GM18867 (cell line): ENCODE measurements at regions not wholly inside any gene's neighbourhood (a gene's known extent, or its start where the extent isn't known, plus 50 kb on each side); places are given as distances from the start of the nearest gene placed in this dataset.
"Not testable (repeated sequence)": the region's sequence is repeated elsewhere in the genome, so short reads cannot be mapped to it uniquely, and the experiment has no call there.

Experiments used
- ATAC-seq: cut with Tn5 transposase; IDR thresholded peaks from one replicate; pipeline ENCODE4 v1.9.1; 2021; ENCODE audit warnings: mild to moderate bottlenecking, moderate library complexity; ENCODE audit not compliant: unreplicated experiment

DNA sequence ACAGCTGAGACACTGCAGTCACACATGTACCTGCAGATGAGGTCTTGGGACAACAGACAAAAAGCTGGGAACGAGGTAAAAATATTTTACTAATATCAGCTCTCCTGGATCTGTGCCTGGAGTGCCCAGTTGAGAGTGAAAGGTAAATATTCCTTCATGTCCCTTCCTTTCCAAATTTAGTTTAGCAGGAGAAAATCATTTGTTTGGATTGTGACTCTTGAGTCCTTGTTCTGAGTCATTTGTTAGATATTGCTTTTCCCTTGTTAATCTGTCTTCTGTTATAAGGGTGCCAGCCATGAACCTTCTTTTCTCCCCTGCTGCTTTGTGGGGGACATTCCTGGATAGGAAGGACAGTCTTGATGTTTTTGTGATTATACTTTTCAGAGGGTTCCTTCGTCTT is 329.2 kb downstream of the DSC3 start:
- ATAC-seq: no peak

DNA sequence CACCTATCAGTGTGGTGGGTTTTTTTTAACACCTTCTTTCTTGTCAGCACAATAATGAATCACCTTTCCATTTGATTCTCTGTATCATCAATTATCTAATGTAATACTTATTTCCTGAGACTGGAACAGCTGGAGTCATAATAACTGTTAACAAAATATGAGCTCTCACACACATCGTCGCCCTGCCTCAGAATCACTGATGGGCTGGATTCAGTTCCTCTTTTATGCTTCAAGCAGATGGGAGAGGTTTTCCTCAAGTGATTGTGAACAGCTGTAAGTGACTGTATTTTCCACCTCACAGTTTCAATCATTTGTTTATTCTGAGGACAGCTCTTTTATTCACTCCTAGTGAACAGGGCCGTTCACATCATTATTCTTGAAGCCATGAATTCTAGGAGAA is 330.2 kb downstream of the DSC3 start:
- ATAC-seq: peak; percentile 96

DNA sequence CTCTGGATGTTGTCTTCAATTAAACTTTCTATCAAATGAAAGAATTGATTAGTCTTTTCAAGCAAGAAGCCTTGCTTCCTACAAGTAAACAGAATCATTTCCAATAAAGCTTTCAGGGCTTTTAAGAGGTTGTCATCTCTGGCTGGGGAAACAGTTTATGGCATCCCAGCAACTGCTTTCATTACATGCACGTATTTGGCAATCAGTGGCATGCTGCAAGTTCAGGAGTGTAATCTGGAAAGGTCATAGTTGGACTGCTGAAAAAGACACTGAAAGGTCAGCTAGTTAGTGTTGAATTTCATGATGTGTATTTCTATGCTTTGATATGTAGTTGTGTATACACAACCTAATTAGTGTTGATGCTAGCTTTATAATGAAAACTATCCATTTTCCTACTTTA is 332.9 kb downstream of the DSC3 start:
- ATAC-seq: no peak

DNA sequence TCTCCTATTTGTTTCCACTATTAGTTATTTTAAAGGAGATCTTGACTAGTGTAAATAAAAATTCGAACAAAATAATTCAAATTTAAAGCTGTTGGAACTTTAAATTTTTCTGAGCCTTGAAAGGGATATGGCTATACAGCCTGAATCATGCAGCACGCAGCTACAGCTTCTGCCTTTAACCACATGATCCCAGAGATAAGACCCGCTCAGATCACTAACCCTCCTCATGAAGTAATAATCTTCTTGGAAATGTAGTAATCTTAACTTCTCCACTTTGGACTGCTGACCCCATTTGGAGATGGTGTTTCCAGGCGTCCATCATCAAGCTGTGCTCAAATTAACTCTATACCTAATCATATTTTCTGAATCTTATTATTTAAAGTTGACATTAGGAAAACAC is 336.6 kb downstream of the DSC3 start:
- no peak for ATAC-seq

DNA sequence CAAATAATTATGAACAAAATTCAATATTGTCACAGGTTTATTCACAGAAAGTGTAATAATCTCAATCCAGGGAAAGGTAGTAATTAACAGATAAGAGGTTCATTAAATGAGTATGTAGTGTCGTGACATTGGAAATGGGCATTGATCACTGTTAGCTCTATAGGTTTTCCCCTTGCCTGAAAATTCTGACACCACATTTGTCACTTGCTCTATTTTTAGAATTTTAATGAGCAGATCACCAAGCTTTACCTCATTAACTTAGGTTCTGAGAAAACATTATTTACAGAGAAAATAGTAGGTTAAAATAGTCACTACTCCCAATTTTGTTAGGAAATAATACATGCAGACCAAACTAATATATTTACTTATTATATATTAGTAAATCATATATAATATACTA is 344.0 kb downstream of the DSC3 start:
- no peak for ATAC-seq

DNA sequence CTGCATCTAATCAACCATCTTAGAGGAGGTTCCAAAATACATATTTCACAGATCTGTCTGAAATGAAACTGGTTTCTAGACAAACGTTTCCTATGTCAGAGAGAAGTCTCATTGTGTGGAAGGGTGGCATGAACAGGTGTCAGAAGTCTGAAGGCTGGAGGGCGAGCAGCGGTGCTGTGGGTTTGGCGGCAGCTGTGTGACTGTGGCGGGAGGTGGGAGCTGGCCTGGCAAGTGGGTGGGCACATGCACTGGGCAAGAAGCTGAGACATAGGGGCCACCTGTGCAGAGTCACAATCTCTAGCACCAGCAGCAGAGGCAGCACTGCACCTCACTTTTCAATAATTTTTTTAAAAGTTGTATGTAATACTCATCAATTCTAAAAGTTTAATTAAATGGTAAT is 346.3 kb downstream of the DSC3 start:
- no peak for ATAC-seq

DNA sequence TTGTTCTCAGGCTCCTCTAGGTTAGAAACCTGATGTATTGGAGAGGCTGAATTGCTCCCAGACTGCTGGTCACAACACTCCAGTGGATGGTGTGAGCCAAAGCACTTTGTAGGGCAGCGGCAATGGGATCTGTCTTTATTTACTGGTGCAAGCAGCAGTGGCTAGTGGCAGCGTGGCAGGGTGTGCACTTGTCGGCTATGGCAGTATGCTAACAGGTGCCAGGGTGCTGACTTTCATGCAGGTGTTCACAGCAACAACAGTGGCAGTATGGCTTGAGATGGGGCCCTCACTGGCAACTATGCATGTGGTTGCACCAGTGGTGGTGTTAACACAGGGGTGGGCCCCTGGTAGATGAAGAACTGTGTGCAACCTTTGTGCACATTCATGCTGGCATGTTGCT is 347.8 kb downstream of the DSC3 start:
- ATAC-seq: no peak

DNA sequence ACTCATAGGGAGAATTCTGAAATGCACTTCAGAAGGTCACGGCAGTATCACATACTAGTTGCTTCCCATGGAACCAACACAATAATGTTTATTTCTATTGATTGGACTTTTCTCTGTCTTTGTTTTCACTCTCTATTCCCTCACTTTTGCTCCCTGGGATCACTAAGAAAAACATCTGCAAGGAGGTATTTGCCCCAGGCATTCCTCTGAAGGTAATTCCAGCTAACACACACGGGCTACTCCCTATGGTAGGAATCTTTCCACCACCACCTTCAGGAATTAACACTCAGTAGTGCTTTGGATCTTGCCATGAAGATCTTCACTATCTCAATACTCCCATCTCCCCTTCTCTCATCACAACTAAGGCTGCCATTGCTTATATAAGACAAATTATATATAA is 353.3 kb downstream of the DSC3 start:
- ATAC-seq: no peak

DNA sequence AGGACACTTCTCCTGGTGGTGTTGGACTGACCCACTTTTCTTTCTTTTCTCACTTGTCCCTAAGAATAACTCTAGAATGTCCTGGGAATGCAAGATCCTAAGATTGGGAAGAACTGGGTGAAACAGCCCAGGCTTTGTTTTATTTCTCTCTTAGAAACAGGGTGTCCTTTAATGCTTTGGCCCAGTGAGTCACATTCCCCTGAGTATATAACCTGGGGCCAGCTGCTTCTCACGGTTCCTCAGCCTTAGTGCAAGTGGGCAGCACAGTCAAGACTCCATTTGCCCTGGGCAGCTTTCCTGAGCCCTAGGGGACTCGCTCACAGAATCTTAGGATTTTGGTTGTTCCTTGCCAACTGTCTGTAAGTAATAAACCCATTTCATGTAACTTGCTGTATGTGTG is 355.0 kb downstream of the DSC3 start:
- ATAC-seq: no peak

DNA sequence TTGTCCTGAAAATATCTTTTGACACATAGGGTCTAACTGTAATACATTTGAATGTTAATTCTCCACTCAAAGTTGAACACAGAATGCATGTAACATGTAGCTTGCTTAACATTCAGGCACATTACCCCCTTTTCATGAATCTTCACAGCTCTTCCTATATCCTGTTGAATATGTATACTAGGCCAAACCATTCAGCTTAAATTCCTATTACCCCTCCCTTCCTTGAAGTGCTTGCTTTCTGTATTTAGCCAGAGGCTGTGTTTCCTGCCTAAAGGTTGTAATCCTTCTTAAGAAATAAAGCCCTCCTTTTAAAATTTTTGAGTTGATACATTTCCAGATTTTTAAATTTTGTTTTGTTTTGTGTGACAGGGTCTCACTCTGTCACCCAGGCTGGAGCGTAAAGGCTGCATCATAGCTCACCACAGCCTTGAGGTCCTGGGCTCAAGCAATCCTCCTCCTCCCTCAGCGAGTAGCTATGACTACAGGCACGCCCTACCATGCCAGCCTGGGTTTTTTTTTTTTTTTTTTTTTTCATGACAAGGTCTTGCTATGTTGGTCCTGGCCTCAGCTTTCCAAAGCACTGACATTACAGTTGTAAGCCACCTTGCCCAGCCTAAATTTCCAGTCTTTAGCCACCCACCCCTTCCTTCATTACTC is 357.6 kb downstream of the DSC3 start:
- no peak for ATAC-seq

DNA sequence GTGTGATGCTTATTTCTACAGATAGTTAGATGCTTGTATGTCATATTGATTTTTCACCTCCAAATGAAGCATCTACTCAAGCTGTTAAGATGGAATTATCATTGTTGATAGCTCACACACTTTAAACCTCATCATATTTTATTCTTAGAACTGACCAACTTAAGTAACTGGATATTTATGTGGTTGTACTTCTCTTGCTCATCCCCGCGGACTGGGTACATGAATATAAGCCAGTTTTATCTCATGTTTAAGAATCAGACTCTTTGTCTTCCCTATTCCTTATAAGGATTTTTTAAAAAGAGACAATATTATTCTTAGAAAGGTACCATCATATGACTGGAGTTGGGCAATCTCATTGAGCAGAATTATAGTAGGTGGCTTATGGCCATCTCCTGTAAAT is 358.7 kb downstream of the DSC3 start:
- no peak for ATAC-seq

DNA sequence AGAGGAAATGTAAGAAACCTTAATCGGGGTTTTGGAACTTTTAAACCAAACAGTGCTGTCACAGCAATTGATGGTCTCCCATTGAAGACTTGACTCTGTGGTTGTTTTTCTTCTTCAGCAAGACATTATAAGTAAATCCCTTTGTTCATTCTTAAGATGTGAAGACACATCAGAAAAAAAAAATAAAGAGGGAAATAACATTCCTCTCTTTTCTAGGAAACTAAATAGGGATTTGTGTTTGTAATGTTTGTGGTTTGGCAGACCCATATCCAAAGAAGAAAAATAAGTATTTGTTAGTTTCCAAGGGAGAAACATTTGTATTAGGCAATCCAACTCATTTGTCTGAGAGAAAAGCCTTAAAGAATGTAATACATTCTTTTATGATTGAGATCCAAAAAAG is 359.9 kb downstream of the DSC3 start:
- no peak for ATAC-seq

DNA sequence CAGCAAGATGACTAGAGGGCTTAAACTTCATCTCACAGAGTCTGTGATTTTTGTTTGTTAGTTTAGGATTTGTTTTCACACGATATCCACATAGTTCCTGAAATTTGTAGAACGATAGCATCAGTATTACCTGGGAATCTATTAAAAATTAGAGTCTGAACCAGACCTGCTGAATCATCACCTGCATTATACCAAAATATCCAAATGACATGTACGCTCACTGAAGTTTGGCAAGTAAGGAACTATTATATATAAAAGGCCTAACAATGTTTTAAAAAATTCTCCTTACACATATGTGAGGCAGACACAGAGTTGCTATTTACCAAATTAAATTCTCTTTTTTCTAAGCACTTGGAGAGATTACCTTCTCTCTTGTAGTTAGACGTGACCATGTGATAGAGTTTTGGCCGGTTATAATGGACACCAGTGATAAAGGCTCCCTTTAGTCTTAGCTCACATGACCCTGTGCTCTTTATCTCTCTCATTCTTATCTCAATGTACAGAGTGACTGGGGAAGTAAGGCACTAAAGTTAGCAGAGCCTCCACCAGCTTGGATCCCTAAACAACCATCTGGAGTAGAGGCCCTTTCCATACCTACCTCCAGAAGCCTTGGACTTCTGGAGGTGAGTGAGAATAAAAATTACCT is 363.1 kb downstream of the DSC3 start:
- no peak for ATAC-seq

DNA sequence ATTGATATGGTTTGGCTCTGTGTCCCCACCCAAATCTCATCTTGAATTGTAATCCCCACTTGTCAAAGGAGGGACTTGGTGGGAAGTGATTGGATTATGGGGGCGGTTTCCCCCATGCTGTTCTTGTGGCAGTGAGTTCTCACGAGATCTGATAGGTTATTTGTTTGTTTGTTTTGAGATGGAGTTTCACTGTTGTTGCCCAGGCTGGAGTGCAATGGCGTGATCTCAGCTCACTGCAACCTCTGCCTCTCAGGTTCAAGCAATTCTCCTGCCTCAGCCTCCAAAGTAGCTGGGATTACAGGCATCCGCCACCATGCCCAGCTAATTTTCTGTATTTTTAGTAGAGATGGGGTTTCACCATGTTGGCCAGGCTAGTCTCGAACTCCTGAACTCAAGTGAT is 364.7 kb downstream of the DSC3 start:
- not testable (repeated sequence) for ATAC-seq

DNA sequence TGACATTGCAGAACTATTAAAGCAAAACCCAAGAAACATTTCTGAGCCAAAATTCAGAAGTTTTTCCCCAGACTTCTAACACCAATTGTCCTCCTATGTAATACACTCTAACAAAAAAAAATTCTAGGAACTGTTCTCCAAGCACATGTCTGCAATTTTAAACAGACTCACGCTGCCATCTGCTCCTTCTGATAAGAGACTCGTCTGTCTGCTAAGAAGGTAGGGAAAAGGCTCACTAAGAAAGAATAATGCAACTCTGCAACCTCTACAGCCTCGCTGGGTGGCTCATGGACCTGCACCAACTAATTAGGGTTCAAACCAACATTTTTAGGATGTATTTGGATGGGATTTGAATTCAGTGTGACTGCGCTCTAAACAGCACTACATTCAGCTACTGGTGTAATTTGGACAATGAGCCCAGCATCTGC is 366.5 kb downstream of the DSC3 start:
- ATAC-seq: no peak

DNA sequence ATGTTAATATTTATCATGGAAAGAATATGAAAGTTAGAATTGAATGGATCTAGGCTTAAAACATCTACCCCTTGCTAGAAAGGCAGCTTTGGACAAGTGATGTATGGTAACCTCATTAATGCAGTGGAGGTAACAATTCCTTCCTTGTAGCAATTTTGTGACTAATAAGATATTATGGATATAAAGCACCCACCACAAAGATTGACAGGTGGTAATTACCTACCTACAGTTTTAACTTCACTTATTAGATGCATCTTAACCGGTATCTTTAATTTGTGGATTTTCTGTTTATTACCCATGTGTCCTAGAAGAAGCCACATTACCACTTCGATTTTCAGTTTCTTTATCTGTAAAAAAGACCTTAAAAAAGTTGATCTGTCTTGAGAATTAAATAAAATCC is 367.0 kb downstream of the DSC3 start:
- ATAC-seq: no peak

DNA sequence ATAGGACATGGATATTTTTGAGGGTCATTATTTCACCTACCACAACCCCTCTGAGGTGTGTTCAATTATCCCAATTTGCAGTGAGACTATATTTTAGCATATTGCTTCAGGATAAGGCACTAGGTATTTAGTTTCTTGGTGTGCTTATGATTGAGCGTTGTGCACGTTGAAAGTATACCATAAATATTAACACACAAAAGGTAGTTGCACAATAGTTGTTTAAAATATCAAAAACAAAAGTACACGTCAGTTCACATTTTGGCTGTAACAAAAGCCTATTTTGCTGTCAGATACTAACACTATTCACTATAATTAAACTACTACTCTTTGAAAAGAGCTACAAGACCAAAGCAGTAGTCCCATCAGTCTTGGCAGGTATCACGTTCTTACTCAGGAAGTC is 367.5 kb downstream of the DSC3 start:
- no peak for ATAC-seq

DNA sequence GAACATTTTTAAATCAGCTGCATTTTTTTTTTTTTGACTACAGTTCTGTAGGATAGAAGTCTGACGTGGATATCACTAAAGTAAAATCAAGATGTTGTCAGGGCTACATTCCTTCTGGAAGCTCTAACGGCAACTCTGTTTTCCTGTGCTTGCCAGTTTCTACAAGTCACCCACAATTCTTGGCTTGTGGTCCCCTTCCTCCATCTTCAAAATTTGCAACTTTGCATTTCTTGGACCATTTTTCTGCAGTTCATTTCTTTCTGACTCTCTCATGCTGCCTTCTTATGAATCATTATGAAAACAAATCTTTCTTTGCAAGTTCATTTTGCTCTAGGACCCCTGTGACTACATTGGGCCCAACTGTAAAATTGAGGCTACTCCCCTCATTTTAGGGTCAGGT is 367.9 kb downstream of the DSC3 start:
- no peak for ATAC-seq

DNA sequence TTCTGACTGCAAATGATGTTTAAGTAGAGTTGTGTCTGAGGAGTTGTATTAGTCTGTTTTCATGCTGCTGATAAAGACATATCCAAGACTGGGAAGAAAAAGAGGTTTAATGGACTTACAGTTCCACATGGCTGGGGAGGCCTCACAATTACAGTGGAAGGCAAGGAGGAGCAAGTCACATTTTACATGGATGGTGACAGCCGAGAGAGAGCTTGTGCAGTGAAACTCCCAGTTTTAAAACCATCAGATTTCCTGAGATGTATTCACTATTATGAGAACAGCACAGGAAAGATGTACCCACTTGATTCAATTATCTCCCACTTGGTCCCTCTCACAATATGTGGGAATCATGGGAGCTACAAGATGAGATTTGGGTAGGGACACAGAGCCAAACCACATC is 370.1 kb downstream of the DSC3 start:
- not testable (repeated sequence) for ATAC-seq

DNA sequence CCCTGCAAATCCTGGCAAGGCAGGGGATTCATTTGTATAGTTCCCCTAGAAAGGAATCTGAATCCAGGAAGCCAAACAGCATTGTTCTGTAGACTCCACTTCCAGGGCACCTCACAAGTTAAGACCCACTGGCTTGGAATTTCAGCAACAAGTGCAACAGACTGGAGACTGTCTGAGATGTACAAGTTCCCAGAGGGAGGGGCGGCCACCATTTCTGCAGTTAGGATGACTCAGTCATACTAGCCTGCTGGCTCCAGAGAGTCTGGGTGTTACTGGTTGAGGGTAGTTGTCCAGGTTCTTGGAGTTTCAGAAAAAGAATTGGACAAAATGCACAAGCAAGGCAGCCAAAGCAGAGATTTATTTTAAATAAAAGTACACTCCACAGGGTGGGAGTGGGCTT is 384.2 kb downstream of the DSC3 start:
- ATAC-seq: no peak

DNA sequence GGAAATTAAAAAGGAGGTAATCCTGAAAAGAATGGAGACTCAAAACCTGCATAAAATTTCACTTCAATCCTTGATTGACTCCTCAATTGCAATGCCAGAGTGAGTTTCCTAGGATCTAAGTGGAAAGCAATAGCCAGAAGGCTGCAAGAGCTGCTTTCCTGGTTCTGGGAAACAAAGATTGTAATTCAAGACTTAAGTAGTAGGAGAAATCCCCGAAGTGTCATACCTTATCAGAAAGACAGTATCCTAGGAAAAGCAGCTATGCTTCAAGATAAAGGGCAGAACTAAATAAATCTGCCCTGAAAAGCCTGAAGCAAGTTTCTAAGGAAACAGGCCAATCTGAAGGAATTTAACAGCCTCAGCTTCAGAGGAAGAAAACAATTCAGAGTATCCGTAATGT is 390.2 kb downstream of the DSC3 start:
- no peak for ATAC-seq

DNA sequence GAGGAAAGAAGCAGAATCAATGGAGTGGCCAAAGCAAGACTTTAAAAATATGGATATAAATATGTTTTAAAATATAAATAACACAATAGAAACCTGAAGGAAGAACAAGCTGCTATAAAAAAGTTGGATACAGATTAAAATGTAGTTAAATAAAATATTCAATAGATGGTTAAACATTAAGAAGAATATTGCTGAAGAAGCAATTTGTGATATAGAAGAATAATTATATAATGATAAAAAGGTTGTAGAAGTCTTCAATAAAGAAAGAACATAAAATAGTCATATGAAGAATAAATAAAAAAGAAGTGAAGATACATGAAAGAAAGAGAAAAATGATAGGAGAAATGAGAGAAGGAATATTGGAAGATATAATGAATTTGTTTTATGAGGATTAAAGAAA is 392.0 kb downstream of the DSC3 start:
- no peak for ATAC-seq

DNA sequence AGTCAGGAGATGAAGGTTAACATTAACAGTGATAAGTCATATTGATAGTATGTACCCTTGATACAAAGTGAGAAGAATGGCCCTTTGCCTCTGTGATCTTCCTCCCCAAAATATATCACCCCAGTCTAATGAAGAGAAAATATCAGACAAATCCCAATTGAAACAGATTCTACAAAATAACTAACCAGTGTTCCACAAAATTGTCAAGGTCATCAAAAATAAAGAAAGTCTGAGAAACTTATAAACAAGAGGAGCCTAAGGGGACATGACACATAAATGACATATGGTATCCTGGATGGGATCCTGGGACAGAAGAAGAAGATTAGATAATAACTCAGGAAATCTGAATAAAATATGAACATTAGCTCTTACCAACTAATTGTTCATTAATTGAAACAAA is 398.4 kb downstream of the DSC3 start:
- no peak for ATAC-seq
